Neuronal stem cell (in vitro differentiated cells): ENCODE measurements at regions not wholly inside any gene's neighbourhood (a gene's known extent, or its start where the extent isn't known, plus 50 kb on each side); places are given as distances from the start of the nearest gene placed in this dataset.

Experiments
- DNase-seq: peaks from one replicate; pipeline ENCODE4 v3.0.0-alpha.2; 2013; ENCODE audit warnings: low spot score
- H2AFZ ChIP-seq: one replicate; pipeline ENCODE4 v1.6.1; 2013; ENCODE audit warnings: mild to moderate bottlenecking, low read length, inconsistent platforms
- H2AK5ac ChIP-seq: 2 replicates; pipeline ENCODE4 v1.6.1; 2013; ENCODE audit warnings: low read depth, mild to moderate bottlenecking, inconsistent platforms, low read length, moderate library complexity, mixed read lengths
- H2BK120ac ChIP-seq: 2 replicates; pipeline ENCODE4 v1.6.1; 2013; ENCODE audit warnings: low read depth, mild to moderate bottlenecking, inconsistent platforms, low read length, moderate library complexity, mixed read lengths
- H2BK12ac ChIP-seq: one replicate; pipeline ENCODE4 v1.6.1; 2013; ENCODE audit warnings: low read length, inconsistent platforms
- H2BK15ac ChIP-seq: 2 replicates; pipeline ENCODE4 v1.6.1; 2013; ENCODE audit warnings: mild to moderate bottlenecking, low read length, inconsistent platforms, mixed read lengths
- H2BK5ac ChIP-seq: one replicate; pipeline ENCODE4 v1.6.1; 2013; ENCODE audit warnings: inconsistent platforms, mild to moderate bottlenecking, low read length, moderate library complexity
- H3K14ac ChIP-seq: one replicate; pipeline ENCODE4 v1.6.1; 2013; ENCODE audit warnings: low read length, inconsistent platforms
- H3K18ac ChIP-seq: 2 replicates; pipeline ENCODE4 v1.6.1; 2013; ENCODE audit warnings: low read length, inconsistent platforms
- H3K23ac ChIP-seq: 2 replicates; pipeline ENCODE4 v1.6.1; 2013; ENCODE audit warnings: low read depth, mild to moderate bottlenecking, mixed read lengths, low read length, inconsistent platforms; ENCODE audit not compliant: poor library complexity
- H3K27ac ChIP-seq: replicated peaks from 3 replicates; pipeline ENCODE4 v1.5.1; 2013; ENCODE audit warnings: low read length, inconsistent platforms
- H3K27me3 ChIP-seq, 3 experiments: 2 replicates each; pipeline ENCODE4 v1.6.1; 2013; ENCODE audit warnings: low read length in 3 of 3, mild to moderate bottlenecking in 2 of 3, inconsistent platforms in 1 of 3, low read depth in 1 of 3, mixed read lengths in 1 of 3, moderate library complexity in 1 of 3; ENCODE audit not compliant: control insufficient read depth in 3 of 3, insufficient read depth in 3 of 3
- H3K36me3 ChIP-seq, 2 donors: replicated peaks in 1 of 2; 2 replicates each; pipeline ENCODE4 v1.6.1; 2013; ENCODE audit warnings: low read length in 2 of 2; ENCODE audit not compliant: control insufficient read depth in 2 of 2, insufficient read depth in 2 of 2
- H3K4ac ChIP-seq: 2 replicates; pipeline ENCODE4 v1.6.1; 2013; ENCODE audit warnings: inconsistent platforms, mild to moderate bottlenecking, low read length, moderate library complexity
- H3K4me1 ChIP-seq, 2 donors: 1 replicate in 1 of 2; 2 replicates in 1 of 2; pipeline ENCODE4 v1.6.1; 2013; ENCODE audit warnings: low read length in 2 of 2, low read depth in 1 of 2; ENCODE audit not compliant: control insufficient read depth in 2 of 2, insufficient read depth in 1 of 2
- H3K4me2 ChIP-seq: one replicate; pipeline ENCODE4 v1.6.1; 2013; ENCODE audit warnings: mild to moderate bottlenecking, low read length, inconsistent platforms; ENCODE audit not compliant: insufficient read depth, poor library complexity, severe bottlenecking
- H3K4me3 ChIP-seq, 2 donors: 2 replicates each; pipeline ENCODE4 v1.5.1; 2013; ENCODE audit warnings: low read length in 2 of 2, mild to moderate bottlenecking in 2 of 2, inconsistent platforms in 1 of 2, moderate library complexity in 1 of 2
- H3K79me1 ChIP-seq: one replicate; pipeline ENCODE4 v1.6.1; 2013; ENCODE audit warnings: low read depth, mild to moderate bottlenecking, inconsistent platforms, low read length, moderate library complexity
- H3K9ac ChIP-seq: one replicate; pipeline ENCODE4 v1.6.1; 2013; ENCODE audit warnings: mild to moderate bottlenecking, low read depth, low read length, inconsistent platforms; ENCODE audit not compliant: poor library complexity
- H3K9me3 ChIP-seq, 2 donors: replicated peaks in 1 of 2; 2 replicates each; pipeline versions ENCODE3 to v1.6.1; 2013; ENCODE audit warnings: low read length in 2 of 2, mild to moderate bottlenecking in 2 of 2, inconsistent platforms in 1 of 2, low read depth in 1 of 2, mixed read lengths in 1 of 2, moderate library complexity in 1 of 2; ENCODE audit not compliant: control insufficient read depth in 2 of 2, insufficient read depth in 1 of 2
- H4K8ac ChIP-seq: one replicate; pipeline ENCODE4 v1.6.1; 2013; ENCODE audit warnings: low read depth, mild to moderate bottlenecking, inconsistent platforms, low read length, moderate library complexity
- H4K91ac ChIP-seq: one replicate; pipeline ENCODE4 v1.6.1; 2013; ENCODE audit warnings: low read length, low read depth, mild to moderate bottlenecking, inconsistent platforms; ENCODE audit not compliant: poor library complexity
- WGBS, 2 donors: extraction: QIAGEN DNeasy Blood & Tissue Kit; methylation state at CpG; one replicate each; pipeline ENCODE4 v1.1.7; 2013; ENCODE audit warnings: missing lambda C conversion rate in 2 of 2, mixed read lengths in 1 of 2; ENCODE audit not compliant: insufficient read length in 2 of 2, insufficient replicate concordance in 1 of 2; ENCODE audit errors: extremely low coverage in 2 of 2; 5-methylcytosine and 5-hydroxymethylcytosine counted together

- Histone ChIP-seq H2BK120ac (no peak overlapping the region), H3K4ac (no peak overlapping the region), H3K14ac (no peak overlapping the region), H2BK15ac (no peak overlapping the region), H2BK12ac (no peak overlapping the region), H3K4me1 (no peaks in the 10 kb centered on the region), H3K23ac (no peak overlapping the region), H2AK5ac (no peak overlapping the region), H3K27ac (no peak overlapping the region), H4K91ac (no peak overlapping the region), H4K8ac (no peak overlapping the region), H3K9me3 (no peaks in the 10 kb centered on the region), H3K4me2 (no peak overlapping the region), H3K79me1 (no peaks in the 10 kb centered on the region), H2AFZ (no peak overlapping the region), H3K18ac (no peak overlapping the region), H2BK5ac (no peak overlapping the region), H3K36me3 (no peaks in the 10 kb centered on the region), H3K9ac (no peak overlapping the region), H3K4me3 (no peak overlapping the region), H3K27me3 (no peaks in the 10 kb centered on the region)
- WGBS, 2 donors = no CpG with 5 or more reads among the region's 3 CpGs
- no peak for DNase-seq
These were observed 210.1 kb downstream of the LIG4 start for GRCh38 chr13:108005231-108005630.

GRCh38 chr13:108003626-108004025 is 211.7 kb downstream of the LIG4 start:
- Histone ChIP-seq H3K14ac (no peak overlapping the region), H3K79me1 (no peaks in the 10 kb centered on the region), H3K27me3 (no peaks in the 10 kb centered on the region), H3K23ac (no peak overlapping the region), H3K9ac (no peak overlapping the region), H2BK120ac (no peak overlapping the region), H4K8ac (no peak overlapping the region), H2AK5ac (no peak overlapping the region), H3K18ac (no peak overlapping the region), H2BK5ac (no peak overlapping the region), H2BK12ac (no peak overlapping the region), H3K4me3 (no peak overlapping the region), H3K4ac (no peak overlapping the region), H3K9me3 (no peaks in the 10 kb centered on the region), H2AFZ (no peak overlapping the region), H3K36me3 (no peaks in the 10 kb centered on the region), H4K91ac (no peak overlapping the region), H3K4me1 (no peaks in the 10 kb centered on the region), H3K4me2 (no peak overlapping the region), H2BK15ac (no peak overlapping the region), H3K27ac (no peak overlapping the region)
- no peak for DNase-seq
- no CpG with 5 or more reads among the region's 3 CpGs for WGBS, 2 donors

- H3K4me2 ChIP-seq = no peak overlapping the region
- no peaks in the 10 kb centered on the region for H3K4me1 ChIP-seq
- no peak for DNase-seq
- H2BK5ac ChIP-seq = no peak overlapping the region
- H4K8ac ChIP-seq = no peak overlapping the region
- no peaks in the 10 kb centered on the region for H3K27me3 ChIP-seq
- H2BK15ac ChIP-seq = no peak overlapping the region
- no peak overlapping the region for H2BK120ac ChIP-seq
- no peak overlapping the region for H2AFZ ChIP-seq
- no peak overlapping the region for H3K18ac ChIP-seq
- no peak overlapping the region for H3K14ac ChIP-seq
- no peak overlapping the region for H2BK12ac ChIP-seq
- H3K4ac ChIP-seq = no peak overlapping the region
- H3K36me3 ChIP-seq = no peaks in the 10 kb centered on the region
- no peak overlapping the region for H3K27ac ChIP-seq
- H3K4me3 ChIP-seq = no peak overlapping the region
- H3K23ac ChIP-seq = no peak overlapping the region
- H3K9me3 ChIP-seq = no peaks in the 10 kb centered on the region
- H4K91ac ChIP-seq = no peak overlapping the region
- H3K9ac ChIP-seq = no peak overlapping the region
- WGBS, 2 donors = no CpG with 5 or more reads among the region's 3 CpGs
- H3K79me1 ChIP-seq = no peaks in the 10 kb centered on the region
- no peak overlapping the region for H2AK5ac ChIP-seq
These were observed 214.3 kb downstream of the LIG4 start for GRCh38 chr13:108000998-108001397.

DNA sequence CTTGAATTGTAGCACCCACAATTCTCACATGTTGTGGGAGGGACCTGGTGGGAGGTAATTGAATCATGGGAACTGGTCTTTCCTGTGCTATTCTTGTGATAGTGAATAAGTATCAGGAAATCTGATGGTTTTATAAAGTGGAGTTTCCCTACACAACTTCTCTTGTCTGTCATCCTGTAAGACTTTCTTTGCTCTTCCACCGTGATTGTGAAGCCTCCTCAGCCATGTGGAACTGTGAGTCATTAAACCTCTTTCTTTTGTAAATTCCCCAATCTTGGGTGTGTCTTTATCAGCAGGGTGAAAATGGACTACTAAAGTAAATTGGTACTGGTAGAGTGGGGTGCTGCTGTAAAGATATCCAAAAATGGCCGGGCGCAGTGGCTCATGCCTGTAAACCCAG is 215.6 kb downstream of the LIG4 start:
- no peak overlapping the region for H3K4me3 ChIP-seq
- H3K27ac ChIP-seq = no peak overlapping the region
- no peak overlapping the region for H2AK5ac ChIP-seq
- no peaks in the 10 kb centered on the region for H3K27me3 ChIP-seq
- H3K36me3 ChIP-seq = no peaks in the 10 kb centered on the region
- no peak overlapping the region for H3K4me2 ChIP-seq
- no peaks in the 10 kb centered on the region for H3K9me3 ChIP-seq
- no peak for DNase-seq
- no peak overlapping the region for H3K4ac ChIP-seq
- H2BK15ac ChIP-seq = no peak overlapping the region
- no peaks in the 10 kb centered on the region for H3K79me1 ChIP-seq
- H4K8ac ChIP-seq = no peak overlapping the region
- H3K18ac ChIP-seq = no peak overlapping the region
- no CpG with 5 or more reads among the region's 3 CpGs for WGBS, 2 donors
- H2BK12ac ChIP-seq = no peak overlapping the region
- H3K14ac ChIP-seq = no peak overlapping the region
- H4K91ac ChIP-seq = no peak overlapping the region
- H2BK5ac ChIP-seq = no peak overlapping the region
- H2BK120ac ChIP-seq = no peak overlapping the region
- H3K4me1 ChIP-seq = no peaks in the 10 kb centered on the region
- H3K9ac ChIP-seq = no peak overlapping the region
- no peak overlapping the region for H3K23ac ChIP-seq
- H2AFZ ChIP-seq = no peak overlapping the region
